H1 (cell line): ENCODE measurements at regions not wholly inside any gene's neighbourhood (a gene's known extent, or its start where the extent isn't known, plus 50 kb on each side); places are given as distances from the start of the nearest gene placed in this dataset.

Source experiments
- ASH2L ChIP-seq: fragments of 200-600, 300-600 bp; sonication (generic); IDR thresholded peaks from one replicate; pipeline ENCODE4 v1.7.1; 2017; ENCODE audit warnings: low read length
- CHD1 ChIP-seq: IDR thresholded peaks from 2 replicates; pipeline ENCODE4 v1.6.1; 2012; ENCODE audit warnings: low read depth, low read length, improper control_type of control experiment
- CREB1 ChIP-seq: IDR thresholded peaks from 2 replicates; pipeline ENCODE4 v1.6.1; 2012; ENCODE audit warnings: inconsistent platforms
- CTBP2 ChIP-seq: IDR thresholded peaks from 2 replicates; pipeline ENCODE4 v1.7.0; 2011; ENCODE audit warnings: borderline replicate concordance, mild to moderate bottlenecking, moderate library complexity, mixed read lengths, low read length; ENCODE audit not compliant: insufficient read depth, insufficient read length
- CTCF ChIP-seq, 3 experiments: IDR thresholded peaks; 1 replicate in 2 of 3; 2 replicates in 1 of 3; pipeline versions ENCODE4 v1.5.1 to v1.6.1; 2011; ENCODE audit warnings: low read length in 3 of 3, mild to moderate bottlenecking in 3 of 3, inconsistent platforms in 2 of 3, low read depth in 1 of 3, moderate library complexity in 1 of 3; ENCODE audit not compliant: insufficient read depth in 1 of 3; ENCODE audit errors: control extremely low read depth in 1 of 3
- EP300 ChIP-seq, 2 experiments: IDR thresholded peaks; 1 replicate in 1 of 2; 2 replicates in 1 of 2; pipeline ENCODE4 v1.6.1; 2011 to 2012; ENCODE audit warnings: low read depth in 2 of 2, low read length in 2 of 2, mild to moderate bottlenecking in 2 of 2, borderline replicate concordance in 1 of 2, inconsistent platforms in 1 of 2, moderate library complexity in 1 of 2
- GABPA ChIP-seq: IDR thresholded peaks from 2 replicates; pipeline ENCODE4 v1.6.1; 2011; ENCODE audit warnings: mild to moderate bottlenecking, low read length, moderate library complexity, borderline replicate concordance; ENCODE audit not compliant: insufficient read depth
- MAFK ChIP-seq: IDR thresholded peaks from 2 replicates; pipeline ENCODE4 v1.6.1; 2012; ENCODE audit warnings: low read depth, mild to moderate bottlenecking, improper control_type of control experiment, low read length
- SIN3A ChIP-seq, 2 experiments: IDR thresholded peaks in 1 of 2; conservative IDR thresholded peaks in 1 of 2; 2 replicates each; pipeline ENCODE4 v1.6.1; 2011 to 2012; ENCODE audit warnings: low read length in 2 of 2, improper control_type of control experiment in 1 of 2, low read depth in 1 of 2, mild to moderate bottlenecking in 1 of 2
- SP1 ChIP-seq: IDR thresholded peaks from 2 replicates; pipeline ENCODE4 v1.6.1; 2011; ENCODE audit warnings: low read depth, low read length
- SP4 ChIP-seq: IDR thresholded peaks from 2 replicates; pipeline ENCODE4 v1.6.1; 2012; ENCODE audit warnings: low read length, inconsistent platforms
- TEAD4 ChIP-seq: IDR thresholded peaks from 2 replicates; pipeline ENCODE4 v1.6.1; 2012; ENCODE audit warnings: low read depth, low read length, inconsistent platforms, mixed read lengths
- USF2 ChIP-seq: IDR thresholded peaks from 2 replicates; pipeline ENCODE4 v1.6.1; 2011; ENCODE audit warnings: low read length, improper control_type of control experiment

- TF ChIP-seq CTCF (IDR thresholded peaks at IDR 0.05; ENCODE audit: control extremely low read depth in 1 of 3, insufficient read depth in 1 of 3, low read depth in 1 of 3, low read length in 3 of 3) (no peak), TEAD4 (no peak), USF2 (no peak), CTBP2 (no peak), CHD1 (no peak), SP1 (no peak), GABPA (no peak), SIN3A (conservative IDR thresholded peaks at IDR 0.05 in 1 of 2, IDR thresholded peaks at IDR 0.05 in 1 of 2; ENCODE audit: low read depth in 1 of 2, low read length in 2 of 2) (no peak), EP300 (IDR thresholded peaks at IDR 0.05; ENCODE audit: borderline replicate concordance in 1 of 2, low read depth in 2 of 2, low read length in 2 of 2) (no peak), ASH2L (no peak), SP4 (no peak), CREB1 (no peak), MAFK (no peak)
Observed at GRCh38 chr14:24693353-24693737, 59.4 kb upstream of the GZMB start.
